ENCODE measurements at regions not wholly inside any gene's neighbourhood (a gene's known extent, or its start where the extent isn't known, plus 50 kb on each side); places are given as distances from the start of the nearest gene placed in this dataset.

DNA sequence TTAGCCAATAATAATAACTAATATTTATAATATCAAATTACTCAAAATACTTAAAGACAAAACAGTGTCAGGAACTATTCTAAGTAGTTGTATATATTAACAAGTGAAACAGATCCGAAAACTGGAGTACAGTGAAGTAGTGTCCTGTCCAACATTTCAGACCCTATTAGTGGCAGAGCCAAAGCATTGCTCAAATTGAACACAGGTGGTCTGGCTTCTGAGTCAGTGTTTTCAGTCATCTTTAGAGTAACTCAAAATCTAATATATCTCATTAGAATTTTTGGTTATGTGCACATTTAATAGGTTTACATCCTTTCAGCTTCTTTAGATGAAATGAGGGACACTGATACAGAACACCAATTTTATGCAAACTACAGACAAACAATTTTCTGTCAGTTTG, 652.5 kb downstream of the CDH11 start:
- H3K9me3 Mint-ChIP-seq: peaks cover 9 to 16% of the 10 kb centered on the region in 2 donors
- DNase-seq (no peak), ATAC-seq (no peak)
- no peak overlapping the region for H3K4me3 Mint-ChIP-seq
- intact Hi-C loops (cut with micrococcal nuclease): no loop called here
- H3K36me3 Mint-ChIP-seq: peaks cover 4% of the 10 kb centered on the region
- no peak for TF ChIP-seq CTCF (IDR thresholded peaks at IDR 0.05)
- H3K27me3 Mint-ChIP-seq (ENCODE audit: low read depth in 2 of 2): no peaks in the 10 kb centered on the region
- H3K27ac Mint-ChIP-seq: no peak overlapping the region
- Histone ChIP-seq H3K9me3 (ENCODE audit: control insufficient read depth, insufficient read depth, low read length) (no peaks in the 10 kb centered on the region), H3K4me1 (ENCODE audit: control insufficient read depth, insufficient read depth, low read length) (no peaks in the 10 kb centered on the region), H3K36me3 (ENCODE audit: control insufficient read depth, insufficient read depth, low read length) (no peaks in the 10 kb centered on the region), H3K4me3 (ENCODE audit: low read length) (no peak overlapping the region), H3K27me3 (ENCODE audit: control insufficient read depth, insufficient read depth, low read length) (no peaks in the 10 kb centered on the region), H3K27ac (ENCODE audit: low read length) (no peak overlapping the region)
- WGBS (ENCODE audit: insufficient coverage): 91% methylated on average over 1 of the region's 1 CpG
- H3K4me1 Mint-ChIP-seq: no peaks in the 10 kb centered on the region

DNA sequence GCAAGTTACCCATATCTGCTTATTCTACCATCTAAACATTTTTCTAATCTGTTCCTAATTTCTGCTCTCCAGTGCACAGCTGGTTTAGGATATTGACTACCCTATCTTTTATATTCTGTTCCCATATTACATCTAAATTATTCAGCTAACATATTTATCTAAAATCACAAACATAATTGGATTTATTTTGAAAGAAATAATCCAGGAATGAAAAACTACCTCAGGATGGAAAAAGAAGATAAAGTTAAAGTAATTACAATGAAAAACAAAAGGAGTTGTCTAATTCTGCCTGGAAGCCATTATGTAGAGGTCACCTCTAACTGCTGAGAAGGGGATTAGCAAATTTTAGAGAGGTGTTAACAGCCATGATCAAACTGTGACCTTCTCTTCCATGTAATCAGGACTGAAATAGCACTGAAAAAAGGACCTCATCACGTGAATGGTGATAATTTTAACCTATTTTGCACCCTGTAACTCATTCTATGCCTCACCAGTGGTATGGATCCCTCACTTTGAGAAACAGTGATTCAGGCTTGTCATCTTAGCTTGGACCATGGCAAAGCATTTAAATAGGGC, 653.3 kb downstream of the CDH11 start:
- Mint-ChIP-seq H3K9me3 (peaks cover 8 to 16% of the 10 kb centered on the region in 2 donors), H3K27me3 (ENCODE audit: low read depth in 2 of 2) (no peaks in the 10 kb centered on the region), H3K4me3 (no peak overlapping the region), H3K4me1 (no peaks in the 10 kb centered on the region), H3K27ac (no peak overlapping the region), H3K36me3 (peaks cover 4% of the 10 kb centered on the region)
- no peaks in the 10 kb centered on the region for H3K36me3 ChIP-seq (ENCODE audit: control insufficient read depth, insufficient read depth, low read length)
- no peaks in the 10 kb centered on the region for H3K27me3 ChIP-seq (ENCODE audit: control insufficient read depth, insufficient read depth, low read length)
- H3K27ac ChIP-seq (ENCODE audit: low read length): no peak overlapping the region
- no peaks in the 10 kb centered on the region for H3K9me3 ChIP-seq (ENCODE audit: control insufficient read depth, insufficient read depth, low read length)
- ATAC-seq (no peak), DNase-seq (no peak)
- no peak for TF ChIP-seq CTCF (IDR thresholded peaks at IDR 0.05)
- intact Hi-C loops (cut with micrococcal nuclease): no loop called here
- H3K4me3 ChIP-seq (ENCODE audit: low read length): no peak overlapping the region
- H3K4me1 ChIP-seq (ENCODE audit: control insufficient read depth, insufficient read depth, low read length): no peaks in the 10 kb centered on the region
- WGBS (ENCODE audit: insufficient coverage): 46% methylated on average over 1 of the region's 1 CpG

DNA sequence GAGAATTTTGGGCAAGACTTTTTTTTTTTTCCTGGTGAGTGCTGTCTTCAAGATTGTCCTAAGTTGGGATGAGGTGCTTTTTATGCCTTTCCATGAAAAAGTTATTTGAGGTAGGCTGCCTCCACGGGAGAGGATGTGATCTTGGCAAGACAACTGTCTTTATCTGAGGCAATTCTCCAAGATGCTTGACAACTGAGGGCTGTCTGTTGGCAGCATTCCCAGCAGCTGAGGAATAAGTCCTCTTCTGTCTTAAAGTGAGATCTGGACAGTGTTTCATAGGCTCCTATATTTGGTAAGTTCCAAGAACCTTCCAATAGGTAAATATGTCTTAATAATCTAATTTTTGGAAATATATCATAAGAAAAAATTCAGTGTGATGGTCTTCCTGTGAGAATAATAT, 662.0 kb downstream of the CDH11 start:
- Mint-ChIP-seq H3K27me3 (ENCODE audit: low read depth in 2 of 2) (no peaks in the 10 kb centered on the region), H3K4me3 (no peak overlapping the region), H3K4me1 (no peaks in the 10 kb centered on the region), H3K36me3 (no peaks in the 10 kb centered on the region), H3K9me3 (peaks cover 12 to 13% of the 10 kb centered on the region in 2 donors), H3K27ac (no peak overlapping the region)
- Histone ChIP-seq H3K36me3 (ENCODE audit: control insufficient read depth, insufficient read depth, low read length) (no peaks in the 10 kb centered on the region), H3K9me3 (ENCODE audit: control insufficient read depth, insufficient read depth, low read length) (no peaks in the 10 kb centered on the region), H3K4me1 (ENCODE audit: control insufficient read depth, insufficient read depth, low read length) (no peaks in the 10 kb centered on the region), H3K27me3 (ENCODE audit: control insufficient read depth, insufficient read depth, low read length) (no peaks in the 10 kb centered on the region), H3K27ac (ENCODE audit: low read length) (no peak overlapping the region), H3K4me3 (ENCODE audit: low read length) (no peak overlapping the region)
- ATAC-seq: no peak
- no peak for TF ChIP-seq CTCF (IDR thresholded peaks at IDR 0.05)
- DNase-seq: no peak
- WGBS (ENCODE audit: insufficient coverage): 91% methylated on average over 1 of the region's 1 CpG
- intact Hi-C loops (cut with micrococcal nuclease): no loop called here

- Histone ChIP-seq H3K4me3 (ENCODE audit: low read length) (no peak overlapping the region), H3K9me3 (ENCODE audit: control insufficient read depth, insufficient read depth, low read length) (no peaks in the 10 kb centered on the region), H3K27ac (ENCODE audit: low read length) (no peak overlapping the region), H3K4me1 (ENCODE audit: control insufficient read depth, insufficient read depth, low read length) (no peaks in the 10 kb centered on the region), H3K27me3 (ENCODE audit: control insufficient read depth, insufficient read depth, low read length) (no peaks in the 10 kb centered on the region), H3K36me3 (ENCODE audit: control insufficient read depth, insufficient read depth, low read length) (no peaks in the 10 kb centered on the region)
- Mint-ChIP-seq H3K4me1 (no peaks in the 10 kb centered on the region), H3K27me3 (ENCODE audit: low read depth in 2 of 2) (no peaks in the 10 kb centered on the region), H3K36me3 (no peaks in the 10 kb centered on the region), H3K4me3 (no peak overlapping the region), H3K27ac (no peak overlapping the region), H3K9me3 (peaks cover 12 to 15% of the 10 kb centered on the region in 2 donors)
- WGBS (ENCODE audit: insufficient coverage): 88% methylated on average over 1 of the region's 2 CpGs
- TF ChIP-seq CTCF (IDR thresholded peaks at IDR 0.05): no peak
- intact Hi-C loops (cut with micrococcal nuclease): no loop called here
- DNase-seq (no peak), ATAC-seq (no peak)
Observed at GRCh38 chr16:64459402-64459801, 662.5 kb downstream of the CDH11 start.

All from natural killer cell (primary cell).